ENCODE measurements at regions not wholly inside any gene's neighbourhood (a gene's known extent, or its start where the extent isn't known, plus 50 kb on each side); places are given as distances from the start of the nearest gene placed in this dataset.
"Not testable (repeated sequence)": the region's sequence is repeated elsewhere in the genome, so short reads cannot be mapped to it uniquely, and the experiment has no call there.

DNA sequence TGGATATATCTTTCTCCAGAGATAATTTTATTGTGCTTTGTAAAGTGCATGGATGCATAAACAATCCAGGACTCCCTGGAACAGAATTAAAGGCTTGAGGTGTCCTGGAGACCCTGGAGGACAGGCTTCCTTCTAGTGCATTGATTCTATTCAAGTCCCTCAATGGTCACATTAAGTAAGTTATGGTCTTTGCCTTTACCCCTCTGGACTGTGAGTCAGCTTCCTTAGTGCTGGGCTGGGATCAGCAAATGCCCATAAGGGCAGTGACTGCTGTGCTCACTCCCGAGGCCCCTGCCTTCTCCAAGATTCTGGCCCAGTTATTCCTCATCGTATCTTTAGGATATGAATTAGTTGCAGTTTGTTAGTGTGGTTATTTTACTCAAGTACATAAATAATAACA is 178.7 kb upstream of the PRSS58 start:
- H3K36me3 Mint-ChIP-seq: no peaks in the 10 kb centered on the region
- DNase-seq (ENCODE audit: low spot score): no peak
- H3K4me1 Mint-ChIP-seq: peaks cover 14% of the 10 kb centered on the region
- ATAC-seq: no peak
- H3K4me3 Mint-ChIP-seq: no peak overlapping the region
- H3K9me3 Mint-ChIP-seq: no peaks in the 10 kb centered on the region
- POLR2A ChIA-PET: no interaction called here
- H3K27me3 Mint-ChIP-seq (ENCODE audit: low read depth): no peaks in the 10 kb centered on the region; the same call in 1 of the 2 replicates
- no peak for TF ChIP-seq ETV6 (CRISPR knock-in tag; IDR thresholded peaks at IDR 0.05)
- CTCF ChIA-PET: interaction anchor here (0.8 to 1.9 kb wide), 2 partner anchors 61 to 98 kb away, joined by 4 to 5 read pairs; no protein-coding TSS in a partner anchor
- no peak overlapping the region for H3K27ac Mint-ChIP-seq

DNA sequence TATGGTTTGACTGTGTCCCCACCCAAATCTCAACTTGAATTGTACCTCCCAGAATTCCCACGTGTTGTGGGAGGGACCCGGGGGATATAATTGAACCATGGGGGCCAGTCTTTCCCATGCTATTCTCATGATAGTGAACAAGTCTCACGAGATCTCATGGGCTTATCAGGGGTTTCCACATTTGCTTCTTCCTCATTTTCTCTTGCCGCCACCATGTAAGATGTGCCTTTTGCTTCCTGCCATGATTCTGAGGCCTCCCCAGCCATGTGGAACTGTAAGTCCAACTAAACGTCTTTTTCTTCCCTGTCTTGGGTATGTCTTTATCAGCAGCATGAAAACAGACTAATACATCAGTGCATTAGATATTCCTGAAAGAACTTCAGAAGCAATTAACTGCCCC is 177.7 kb upstream of the PRSS58 start:
- H3K27me3 Mint-ChIP-seq (ENCODE audit: low read depth); DNase-seq (ENCODE audit: low spot score); ATAC-seq; H3K4me3 Mint-ChIP-seq; POLR2A ChIA-PET; H3K36me3 Mint-ChIP-seq; H3K9me3 Mint-ChIP-seq; H3K27ac Mint-ChIP-seq; H3K4me1 Mint-ChIP-seq: not testable (repeated sequence)
- CTCF ChIA-PET: interaction anchor here (1.1 to 3.0 kb wide), 4 partner anchors 9 to 116 kb away, joined by 3 to 18 read pairs (median 4); no protein-coding TSS in a partner anchor

DNA sequence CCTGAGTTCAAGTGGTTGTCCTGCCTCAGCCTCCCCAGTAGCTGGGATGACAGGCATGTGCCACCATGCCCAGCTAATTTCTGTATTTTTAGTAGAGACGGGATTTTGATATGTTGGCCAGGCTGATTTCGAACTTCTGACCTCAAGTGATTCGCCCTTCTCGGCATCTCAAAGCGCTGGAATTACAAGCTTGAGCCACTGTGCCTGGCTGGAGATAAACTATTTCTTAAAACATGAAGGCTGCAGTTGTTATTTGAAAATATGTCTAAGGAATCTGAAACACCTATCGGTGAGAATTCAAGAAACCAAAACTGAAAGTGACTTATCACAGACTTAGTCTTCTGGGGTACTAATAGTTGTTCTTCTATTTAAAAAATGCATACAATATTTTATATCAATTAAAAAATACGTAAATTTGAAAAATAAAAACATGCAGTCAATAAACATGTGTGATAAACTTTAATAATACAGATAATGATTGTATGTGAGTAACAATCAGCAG is 176.9 kb upstream of the PRSS58 start:
- Mint-ChIP-seq H3K27ac (no peak overlapping the region), H3K9me3 (no peaks in the 10 kb centered on the region), H3K36me3 (no peaks in the 10 kb centered on the region), H3K4me1 (peaks cover 4% of the 10 kb centered on the region), H3K27me3 (ENCODE audit: low read depth) (no peaks in the 10 kb centered on the region; the same call in 1 of the 2 replicates), H3K4me3 (no peak overlapping the region)
- ATAC-seq (no peak), DNase-seq (ENCODE audit: low spot score) (no peak)
- POLR2A ChIA-PET: no interaction called here
- TF ChIP-seq, protein P1, sequence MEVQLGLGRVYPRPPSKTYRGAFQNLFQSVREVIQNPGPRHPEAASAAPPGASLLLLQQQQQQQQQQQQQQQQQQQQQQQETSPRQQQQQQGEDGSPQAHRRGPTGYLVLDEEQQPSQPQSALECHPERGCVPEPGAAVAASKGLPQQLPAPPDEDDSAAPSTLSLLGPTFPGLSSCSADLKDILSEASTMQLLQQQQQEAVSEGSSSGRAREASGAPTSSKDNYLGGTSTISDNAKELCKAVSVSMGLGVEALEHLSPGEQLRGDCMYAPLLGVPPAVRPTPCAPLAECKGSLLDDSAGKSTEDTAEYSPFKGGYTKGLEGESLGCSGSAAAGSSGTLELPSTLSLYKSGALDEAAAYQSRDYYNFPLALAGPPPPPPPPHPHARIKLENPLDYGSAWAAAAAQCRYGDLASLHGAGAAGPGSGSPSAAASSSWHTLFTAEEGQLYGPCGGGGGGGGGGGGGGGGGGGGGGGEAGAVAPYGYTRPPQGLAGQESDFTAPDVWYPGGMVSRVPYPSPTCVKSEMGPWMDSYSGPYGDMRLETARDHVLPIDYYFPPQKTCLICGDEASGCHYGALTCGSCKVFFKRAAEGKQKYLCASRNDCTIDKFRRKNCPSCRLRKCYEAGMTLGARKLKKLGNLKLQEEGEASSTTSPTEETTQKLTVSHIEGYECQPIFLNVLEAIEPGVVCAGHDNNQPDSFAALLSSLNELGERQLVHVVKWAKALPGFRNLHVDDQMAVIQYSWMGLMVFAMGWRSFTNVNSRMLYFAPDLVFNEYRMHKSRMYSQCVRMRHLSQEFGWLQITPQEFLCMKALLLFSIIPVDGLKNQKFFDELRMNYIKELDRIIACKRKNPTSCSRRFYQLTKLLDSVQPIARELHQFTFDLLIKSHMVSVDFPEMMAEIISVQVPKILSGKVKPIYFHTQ (CRISPR knock-in tag; IDR thresholded peaks at IDR 0.05): no peak
- no peak for TF ChIP-seq ZNF396 (CRISPR knock-in tag; IDR thresholded peaks at IDR 0.05; ENCODE audit: borderline replicate concordance)
- TF ChIP-seq, protein P2, sequence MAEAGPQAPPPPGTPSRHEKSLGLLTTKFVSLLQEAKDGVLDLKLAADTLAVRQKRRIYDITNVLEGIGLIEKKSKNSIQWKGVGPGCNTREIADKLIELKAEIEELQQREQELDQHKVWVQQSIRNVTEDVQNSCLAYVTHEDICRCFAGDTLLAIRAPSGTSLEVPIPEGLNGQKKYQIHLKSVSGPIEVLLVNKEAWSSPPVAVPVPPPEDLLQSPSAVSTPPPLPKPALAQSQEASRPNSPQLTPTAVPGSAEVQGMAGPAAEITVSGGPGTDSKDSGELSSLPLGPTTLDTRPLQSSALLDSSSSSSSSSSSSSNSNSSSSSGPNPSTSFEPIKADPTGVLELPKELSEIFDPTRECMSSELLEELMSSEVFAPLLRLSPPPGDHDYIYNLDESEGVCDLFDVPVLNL (CRISPR knock-in tag; IDR thresholded peaks at IDR 0.05; ENCODE audit: borderline replicate concordance, low read depth): no peak
- no peak for TF ChIP-seq ZNF232 (CRISPR knock-in tag; IDR thresholded peaks at IDR 0.05)
- TF ChIP-seq, protein P3, sequence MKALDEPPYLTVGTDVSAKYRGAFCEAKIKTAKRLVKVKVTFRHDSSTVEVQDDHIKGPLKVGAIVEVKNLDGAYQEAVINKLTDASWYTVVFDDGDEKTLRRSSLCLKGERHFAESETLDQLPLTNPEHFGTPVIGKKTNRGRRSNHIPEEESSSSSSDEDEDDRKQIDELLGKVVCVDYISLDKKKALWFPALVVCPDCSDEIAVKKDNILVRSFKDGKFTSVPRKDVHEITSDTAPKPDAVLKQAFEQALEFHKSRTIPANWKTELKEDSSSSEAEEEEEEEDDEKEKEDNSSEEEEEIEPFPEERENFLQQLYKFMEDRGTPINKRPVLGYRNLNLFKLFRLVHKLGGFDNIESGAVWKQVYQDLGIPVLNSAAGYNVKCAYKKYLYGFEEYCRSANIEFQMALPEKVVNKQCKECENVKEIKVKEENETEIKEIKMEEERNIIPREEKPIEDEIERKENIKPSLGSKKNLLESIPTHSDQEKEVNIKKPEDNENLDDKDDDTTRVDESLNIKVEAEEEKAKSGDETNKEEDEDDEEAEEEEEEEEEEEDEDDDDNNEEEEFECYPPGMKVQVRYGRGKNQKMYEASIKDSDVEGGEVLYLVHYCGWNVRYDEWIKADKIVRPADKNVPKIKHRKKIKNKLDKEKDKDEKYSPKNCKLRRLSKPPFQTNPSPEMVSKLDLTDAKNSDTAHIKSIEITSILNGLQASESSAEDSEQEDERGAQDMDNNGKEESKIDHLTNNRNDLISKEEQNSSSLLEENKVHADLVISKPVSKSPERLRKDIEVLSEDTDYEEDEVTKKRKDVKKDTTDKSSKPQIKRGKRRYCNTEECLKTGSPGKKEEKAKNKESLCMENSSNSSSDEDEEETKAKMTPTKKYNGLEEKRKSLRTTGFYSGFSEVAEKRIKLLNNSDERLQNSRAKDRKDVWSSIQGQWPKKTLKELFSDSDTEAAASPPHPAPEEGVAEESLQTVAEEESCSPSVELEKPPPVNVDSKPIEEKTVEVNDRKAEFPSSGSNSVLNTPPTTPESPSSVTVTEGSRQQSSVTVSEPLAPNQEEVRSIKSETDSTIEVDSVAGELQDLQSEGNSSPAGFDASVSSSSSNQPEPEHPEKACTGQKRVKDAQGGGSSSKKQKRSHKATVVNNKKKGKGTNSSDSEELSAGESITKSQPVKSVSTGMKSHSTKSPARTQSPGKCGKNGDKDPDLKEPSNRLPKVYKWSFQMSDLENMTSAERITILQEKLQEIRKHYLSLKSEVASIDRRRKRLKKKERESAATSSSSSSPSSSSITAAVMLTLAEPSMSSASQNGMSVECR (CRISPR knock-in tag; IDR thresholded peaks at IDR 0.05; ENCODE audit: borderline replicate concordance): no peak
- no peak for TF ChIP-seq JUN (CRISPR knock-in tag; IDR thresholded peaks at IDR 0.05)
- TF ChIP-seq FOXP1 (CRISPR knock-in tag; IDR thresholded peaks at IDR 0.05; ENCODE audit: borderline replicate concordance): no peak
- no peak for TF ChIP-seq ZNF671 (CRISPR knock-in tag; IDR thresholded peaks at IDR 0.05)
- TF ChIP-seq KAT7 (CRISPR knock-in tag; IDR thresholded peaks at IDR 0.05; ENCODE audit: borderline replicate concordance): no peak
- no peak for TF ChIP-seq PRRX2 (CRISPR knock-in tag; IDR thresholded peaks at IDR 0.05)
- CTCF ChIA-PET: interaction anchor here (1.1 to 3.0 kb wide), 4 partner anchors 10 to 115 kb away, joined by 3 to 18 read pairs (median 4); no protein-coding TSS in a partner anchor

DNA sequence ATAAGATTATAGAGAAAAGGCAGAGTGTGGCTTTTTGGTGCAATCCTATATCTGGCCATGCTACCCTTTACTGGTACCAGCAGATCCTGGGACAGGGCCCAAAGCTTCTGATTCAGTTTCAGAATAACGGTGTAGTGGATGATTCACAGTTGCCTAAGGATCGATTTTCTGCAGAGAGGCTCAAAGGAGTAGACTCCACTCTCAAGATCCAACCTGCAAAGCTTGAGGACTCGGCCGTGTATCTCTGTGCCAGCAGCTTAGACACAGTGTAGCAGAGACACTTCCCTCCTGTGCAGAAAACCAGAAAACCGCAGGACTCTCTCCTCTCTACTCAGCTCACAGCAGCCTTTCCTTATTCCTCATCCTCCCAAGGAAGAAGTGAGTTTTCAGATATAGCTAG is 176.3 kb upstream of the PRSS58 start:
- H3K27ac Mint-ChIP-seq; DNase-seq (ENCODE audit: low spot score); H3K36me3 Mint-ChIP-seq; H3K4me3 Mint-ChIP-seq; H3K4me1 Mint-ChIP-seq; H3K27me3 Mint-ChIP-seq (ENCODE audit: low read depth); H3K9me3 Mint-ChIP-seq; POLR2A ChIA-PET; ATAC-seq: not testable (repeated sequence)
- CTCF ChIA-PET: interaction anchor here (1.2 to 3.0 kb wide), 4 partner anchors 11 to 133 kb away, joined by 3 to 18 read pairs (median 3); no protein-coding TSS in a partner anchor
